Bronchial epithelial cell (primary cell): ENCODE measurements at regions not wholly inside any gene's neighbourhood (a gene's known extent, or its start where the extent isn't known, plus 50 kb on each side); places are given as distances from the start of the nearest gene placed in this dataset.

Experiments used
- DNase-seq: peaks from one replicate; pipeline ENCODE4 v3.0.0-alpha.2; 2010; ENCODE audit warnings: low read depth
- FAIRE-seq: peaks from 2 replicates; lab custom pipeline; 2011; peaks lifted over from hg19 to GRCh38; lab: Jason Lieb, UNC
- H3K27me3 ChIP-seq: 2 replicates; pipeline ENCODE4 v1.5.1; 2011; ENCODE audit warnings: low read length; ENCODE audit not compliant: control insufficient read depth, insufficient read depth
- H3K36me3 ChIP-seq: 2 replicates; pipeline ENCODE4 v1.5.1; 2011; ENCODE audit warnings: low read length; ENCODE audit not compliant: control insufficient read depth, insufficient read depth
- H3K4me3 ChIP-seq: 2 replicates; pipeline ENCODE4 v1.5.1; 2011; ENCODE audit warnings: mild to moderate bottlenecking, low read depth, low read length, control low read depth
- TF ChIP-seq, protein P1 (sequence below): IDR thresholded peaks from 2 replicates; pipeline ENCODE4 v1.5.1; 2011; ENCODE audit warnings: mild to moderate bottlenecking, moderate library complexity, low read length, control low read depth, inconsistent platforms; ENCODE audit not compliant: insufficient read depth, severe bottlenecking

DNA sequence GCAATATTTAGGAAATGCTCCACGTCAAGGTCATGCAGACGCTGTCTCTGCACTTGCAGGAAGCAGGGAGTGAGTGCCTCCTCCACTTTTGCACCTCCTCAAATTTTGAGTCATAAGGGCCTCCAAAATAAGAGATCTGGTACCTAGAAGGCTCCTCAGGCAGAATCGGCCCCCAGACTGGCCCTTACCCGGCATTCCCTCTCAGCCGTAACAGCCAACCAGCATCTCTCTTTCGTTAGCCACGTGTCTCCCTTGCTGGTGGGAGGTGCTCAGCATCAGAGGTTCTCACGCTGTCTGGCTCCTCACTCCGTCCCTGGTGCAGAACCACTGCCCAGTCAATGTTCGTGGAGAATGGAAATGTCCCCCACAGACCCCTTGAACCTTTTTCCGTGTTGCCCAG lies 75.3 kb downstream of the ANKRD60 start:
- H3K36me3 ChIP-seq, result no peaks in the 10 kb centered on the region
- no peak overlapping the region for H3K4me3 ChIP-seq
- DNase-seq, result no peak
- peaks cover 28% of the 10 kb centered on the region for H3K27me3 ChIP-seq
- FAIRE-seq, result no peak
- TF ChIP-seq, protein P1, sequence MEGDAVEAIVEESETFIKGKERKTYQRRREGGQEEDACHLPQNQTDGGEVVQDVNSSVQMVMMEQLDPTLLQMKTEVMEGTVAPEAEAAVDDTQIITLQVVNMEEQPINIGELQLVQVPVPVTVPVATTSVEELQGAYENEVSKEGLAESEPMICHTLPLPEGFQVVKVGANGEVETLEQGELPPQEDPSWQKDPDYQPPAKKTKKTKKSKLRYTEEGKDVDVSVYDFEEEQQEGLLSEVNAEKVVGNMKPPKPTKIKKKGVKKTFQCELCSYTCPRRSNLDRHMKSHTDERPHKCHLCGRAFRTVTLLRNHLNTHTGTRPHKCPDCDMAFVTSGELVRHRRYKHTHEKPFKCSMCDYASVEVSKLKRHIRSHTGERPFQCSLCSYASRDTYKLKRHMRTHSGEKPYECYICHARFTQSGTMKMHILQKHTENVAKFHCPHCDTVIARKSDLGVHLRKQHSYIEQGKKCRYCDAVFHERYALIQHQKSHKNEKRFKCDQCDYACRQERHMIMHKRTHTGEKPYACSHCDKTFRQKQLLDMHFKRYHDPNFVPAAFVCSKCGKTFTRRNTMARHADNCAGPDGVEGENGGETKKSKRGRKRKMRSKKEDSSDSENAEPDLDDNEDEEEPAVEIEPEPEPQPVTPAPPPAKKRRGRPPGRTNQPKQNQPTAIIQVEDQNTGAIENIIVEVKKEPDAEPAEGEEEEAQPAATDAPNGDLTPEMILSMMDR, result no peak

DNA sequence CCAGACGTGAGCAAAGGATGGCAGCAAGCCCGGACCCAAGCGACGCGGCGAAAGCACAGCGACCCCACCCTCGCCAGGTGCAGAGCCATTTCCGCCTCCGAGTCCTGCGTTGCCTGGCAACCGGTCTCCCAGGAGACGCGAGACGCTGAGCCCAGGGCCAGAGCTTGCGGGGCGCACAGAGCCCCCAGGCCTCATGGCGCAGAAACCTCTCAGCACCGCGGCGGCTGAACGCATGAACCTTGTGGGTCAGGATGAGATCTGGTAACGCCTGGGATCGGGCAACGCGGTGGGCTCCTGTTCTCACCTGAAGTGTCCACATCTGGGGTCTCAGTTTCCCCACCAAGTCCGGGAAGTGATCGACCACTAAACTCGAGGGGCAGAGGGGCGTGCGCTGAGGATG lies 77.7 kb downstream of the ANKRD60 start:
- Histone ChIP-seq H3K36me3 (no peaks in the 10 kb centered on the region), H3K4me3 (no peak overlapping the region), H3K27me3 (peaks cover 40% of the 10 kb centered on the region)
- FAIRE-seq, result no peak
- no peak for DNase-seq
- TF ChIP-seq, protein P1, result no peak

DNA sequence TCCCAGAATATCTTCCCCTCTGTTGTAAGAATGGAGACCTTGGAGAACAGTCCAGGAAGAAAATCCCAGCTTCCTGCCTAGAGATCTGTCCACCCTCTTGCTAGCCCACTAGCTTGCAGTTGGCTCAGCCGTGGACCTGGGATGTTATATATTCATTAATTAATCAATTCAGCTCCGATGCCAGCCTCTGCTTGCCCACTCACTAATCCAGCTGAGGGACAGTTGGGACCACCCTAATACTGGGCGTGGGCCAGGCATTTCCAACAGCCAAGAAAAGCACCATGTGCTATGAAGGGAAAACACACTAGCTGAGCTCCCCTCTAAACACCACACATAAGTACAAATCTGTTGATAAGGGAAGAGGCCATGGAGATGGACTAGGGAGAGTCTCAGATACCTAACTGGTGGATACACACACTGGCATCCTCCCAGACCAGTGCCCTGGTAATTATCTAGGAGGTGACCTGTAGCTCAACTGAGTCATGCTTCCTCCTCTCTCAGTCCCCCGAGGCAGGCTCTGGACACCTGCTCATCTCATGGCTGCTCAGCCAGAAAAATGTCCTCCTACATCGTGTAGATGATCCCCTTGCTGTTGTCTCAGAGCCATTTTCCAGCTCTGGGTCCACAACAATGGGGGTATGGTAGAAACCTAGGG lies 78.9 kb downstream of the ANKRD60 start:
- H3K27me3 ChIP-seq, result peaks cover 44% of the 10 kb centered on the region

DNA sequence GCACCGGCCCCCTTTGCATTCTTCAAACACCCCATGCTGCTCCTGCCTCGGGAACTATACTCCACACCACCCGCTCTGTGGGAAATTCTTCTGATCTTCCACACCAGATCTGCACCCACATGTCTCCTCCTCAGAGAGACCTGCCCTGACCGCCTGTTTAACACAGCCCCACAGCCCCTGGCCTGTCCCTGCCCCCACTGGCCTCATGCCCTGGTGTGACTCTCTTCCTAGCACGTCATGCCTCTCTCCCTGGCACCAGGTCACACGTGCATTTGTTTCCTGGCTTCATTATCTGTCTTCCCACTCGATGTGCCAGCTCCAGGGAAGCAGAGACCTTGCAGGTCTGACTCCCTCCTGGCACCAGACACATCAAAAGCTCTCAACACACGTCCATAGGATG lies 79.6 kb downstream of the ANKRD60 start:
- FAIRE-seq (peak; percentile 47), DNase-seq (no peak)
- TF ChIP-seq, protein P1, result no peak
- H3K36me3 ChIP-seq, result no peaks in the 10 kb centered on the region
- H3K27me3 ChIP-seq, result peaks cover 42% of the 10 kb centered on the region
- no peak overlapping the region for H3K4me3 ChIP-seq

More for the DNA sequence above, 78.9 kb downstream of the ANKRD60 start:
- Histone ChIP-seq H3K4me3 (no peak overlapping the region), H3K36me3 (no peaks in the 10 kb centered on the region)
- FAIRE-seq (no peak), DNase-seq (no peak)
- TF ChIP-seq, protein P1, result no peak

DNA sequence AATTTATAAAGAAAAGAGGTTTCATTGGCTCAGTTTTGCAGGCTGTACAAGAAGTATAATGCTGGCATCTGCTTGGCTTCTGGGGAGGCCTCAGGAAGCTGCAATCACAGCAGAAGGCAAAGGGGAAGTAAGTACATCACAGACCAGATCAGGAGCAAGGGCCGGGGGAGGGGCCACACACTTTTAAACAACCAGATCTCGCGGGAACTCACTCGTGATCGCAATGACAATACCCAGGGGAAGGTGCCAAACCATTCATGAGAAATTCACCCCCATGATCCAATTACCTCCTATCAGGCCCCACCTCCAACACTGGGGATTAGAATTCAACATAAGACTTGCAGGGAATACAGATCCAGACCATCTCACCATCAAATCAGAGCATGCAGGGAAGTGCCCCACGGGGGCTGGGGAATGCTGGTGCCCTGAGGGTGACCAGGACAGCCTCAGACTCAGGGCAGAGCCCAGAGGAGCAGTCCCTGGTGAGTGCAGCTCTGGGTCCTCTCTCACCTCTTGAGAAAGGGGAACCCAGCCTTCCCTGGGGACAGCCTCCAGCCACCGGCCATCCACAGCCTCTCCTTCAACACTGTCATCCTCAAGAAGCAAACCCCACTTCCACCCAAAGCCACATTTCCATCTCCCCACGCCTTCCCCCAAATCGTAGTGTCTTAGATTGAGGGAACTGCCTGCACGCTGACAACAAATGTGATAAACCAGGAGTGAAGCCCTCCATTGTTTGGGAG lies 80.7 kb downstream of the ANKRD60 start:
- Histone ChIP-seq H3K36me3 (no peaks in the 10 kb centered on the region), H3K27me3 (peaks cover 41% of the 10 kb centered on the region), H3K4me3 (no peak overlapping the region)
- DNase-seq (no peak), FAIRE-seq (no peak)
- TF ChIP-seq, protein P1, result no peak

DNA sequence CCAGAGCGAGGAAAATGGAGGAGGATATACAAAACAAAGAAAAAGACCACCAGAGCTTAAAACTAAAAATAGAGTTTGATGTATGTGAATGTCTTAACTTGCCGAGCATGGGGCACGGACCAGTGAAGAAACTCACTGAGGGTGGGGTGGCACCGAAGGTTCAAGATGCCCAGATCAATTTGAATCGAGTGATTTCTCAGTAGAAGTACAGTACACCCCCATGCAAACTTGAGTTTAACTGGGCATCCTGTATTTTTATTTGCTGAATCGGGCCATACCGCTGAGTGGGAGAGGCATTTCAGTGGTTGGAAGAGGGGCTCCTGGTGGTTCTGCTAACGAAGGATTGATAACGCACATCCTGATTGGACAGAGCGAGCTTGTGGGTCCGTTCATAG lies 81.7 kb downstream of the ANKRD60 start:
- peaks cover 46% of the 10 kb centered on the region for H3K27me3 ChIP-seq
- no peak overlapping the region for H3K4me3 ChIP-seq
- H3K36me3 ChIP-seq, result no peaks in the 10 kb centered on the region
- FAIRE-seq (no peak), DNase-seq (no peak)
- TF ChIP-seq, protein P1, result no peak
